SK-N-SH (cell line): ENCODE measurements at regions not wholly inside any gene's neighbourhood (a gene's known extent, or its start where the extent isn't known, plus 50 kb on each side); places are given as distances from the start of the nearest gene placed in this dataset.
"Not testable (repeated sequence)": the region's sequence is repeated elsewhere in the genome, so short reads cannot be mapped to it uniquely, and the experiment has no call there.

Source experiments
- CTCF ChIA-PET: fragments of 300-600, 350-600 bp; formaldehyde crosslinking; extraction: SDS; loops from one replicate; lab custom pipeline; 2021; lab: Yijun Ruan, JAX
- POLR2A ChIA-PET: fragments of 350-600 bp; sonication (Branson Sonifier 250); formaldehyde crosslinking; extraction: SDS; loops from one replicate; lab custom pipeline; 2020; ENCODE audit warnings: antibody characterized with exemption, inconsistent platforms; lab: Yijun Ruan, JAX
- DNase-seq: peaks from one replicate; pipeline ENCODE4 v3.0.0; 2012
- H2AFZ ChIP-seq: fragments of 200-600 bp; sonication (generic); 2 replicates; pipeline ENCODE4 v1.8.1; 2016; ENCODE audit warnings: antibody characterized with exemption, mild to moderate bottlenecking, low read depth
- H3F3A ChIP-seq: fragments of 200-600 bp; sonication (generic); replicated peaks from 2 replicates; pipeline ENCODE3; 2016; ENCODE audit warnings: antibody characterized with exemption, mild to moderate bottlenecking; ENCODE audit not compliant: insufficient read depth
- H3K27ac ChIP-seq, 2 experiments: fragments of 200-500 bp in 1 of 2; fragments of 200-600 bp in 1 of 2; sonication (Bioruptor generic) in 1 of 2; sonication (generic), shearing (Covaris generic) in 1 of 2; 2 replicates each; pipeline versions ENCODE4 v1.5.1 to v1.6.1; 2014 to 2016; ENCODE audit warnings: low read depth in 2 of 2, inconsistent platforms in 1 of 2, low read length in 1 of 2, mild to moderate bottlenecking in 1 of 2, mixed read lengths in 1 of 2
- H3K27me3 ChIP-seq: fragments of 200-600 bp; sonication (generic), shearing (Covaris generic); 2 replicates; pipeline ENCODE4 v1.6.1; 2016; ENCODE audit warnings: mixed run types; ENCODE audit not compliant: insufficient read depth
- H3K36me3 ChIP-seq, 2 experiments: fragments of 200-500 bp in 1 of 2; fragments of 200-600 bp in 1 of 2; sonication (Bioruptor generic) in 1 of 2; sonication (generic) in 1 of 2; replicated peaks in 1 of 2; 2 replicates each; pipeline versions ENCODE3 to v1.5.1; 2014 to 2016; ENCODE audit warnings: low read length in 1 of 2, mild to moderate bottlenecking in 1 of 2; ENCODE audit not compliant: insufficient read depth in 2 of 2, control insufficient read depth in 1 of 2
- H3K4me1 ChIP-seq, 2 experiments: fragments of 200-500 bp in 1 of 2; fragments of 200-600 bp in 1 of 2; sonication (Bioruptor generic) in 1 of 2; sonication (generic), shearing (Covaris generic) in 1 of 2; 2 replicates each; pipeline versions ENCODE4 v1.5.1 to v1.6.1; 2014 to 2016; ENCODE audit warnings: low read depth in 1 of 2, low read length in 1 of 2, mixed run types in 1 of 2; ENCODE audit not compliant: insufficient read depth in 2 of 2, control insufficient read depth in 1 of 2
- H3K4me2 ChIP-seq: fragments of 200-600 bp; sonication (generic), shearing (Covaris generic); 2 replicates; pipeline ENCODE4 v1.6.1; 2017; ENCODE audit warnings: mixed run types
- H3K4me3 ChIP-seq, 2 experiments: fragments of 200-500 bp in 1 of 2; fragments of 200-600 bp in 1 of 2; sonication (Bioruptor generic) in 1 of 2; sonication (generic), shearing (Covaris generic) in 1 of 2; 2 replicates each; pipeline versions ENCODE4 v1.5.1 to v1.8.1; 2014 to 2016; ENCODE audit warnings: low read depth in 2 of 2, inconsistent platforms in 1 of 2, low read length in 1 of 2, mild to moderate bottlenecking in 1 of 2, mixed read lengths in 1 of 2, moderate library complexity in 1 of 2
- H3K79me2 ChIP-seq: fragments of 200-600 bp; sonication (generic); 2 replicates; pipeline ENCODE4 v1.8.1; 2017; ENCODE audit warnings: mild to moderate bottlenecking; ENCODE audit not compliant: insufficient read depth
- H3K9ac ChIP-seq: fragments of 200-600 bp; sonication (generic); 2 replicates; pipeline ENCODE4 v1.6.1; 2017; ENCODE audit warnings: mixed run types
- H3K9me2 ChIP-seq: fragments of 200-600 bp; sonication (generic); 2 replicates; pipeline ENCODE4 v1.6.1; 2017; ENCODE audit warnings: mixed run types
- H3K9me3 ChIP-seq: fragments of 200-600 bp; sonication (generic); 2 replicates; pipeline ENCODE4 v1.6.1; 2017; ENCODE audit warnings: mixed run types, mild to moderate bottlenecking, moderate library complexity
- H4K20me1 ChIP-seq: fragments of 200-600 bp; sonication (generic); 2 replicates; pipeline ENCODE4 v1.6.1; 2017; ENCODE audit warnings: mild to moderate bottlenecking, mixed run types; ENCODE audit not compliant: insufficient read depth
- CTCF ChIP-seq: fragments of 200-600 bp; sonication (generic); IDR thresholded peaks from 2 replicates; pipeline ENCODE4 v1.6.1; 2017; ENCODE audit warnings: antibody characterized with exemption, mild to moderate bottlenecking, moderate library complexity
- EP300 ChIP-seq, 2 experiments: IDR thresholded peaks; 2 replicates each; pipeline versions ENCODE4 v1.4.0 to v1.6.1; 2012; ENCODE audit warnings: borderline replicate concordance in 1 of 2, low read depth in 1 of 2, low read length in 1 of 2
- FOSL2 ChIP-seq: IDR thresholded peaks from 2 replicates; pipeline ENCODE4 v1.4.0; 2012; ENCODE audit warnings: low read depth, mild to moderate bottlenecking, moderate library complexity, borderline replicate concordance
- FOXJ3 ChIP-seq: sonication (generic); formaldehyde crosslinking; IDR thresholded peaks from 2 replicates; pipeline ENCODE4 v1.5.1; 2020; ENCODE audit warnings: mild to moderate bottlenecking, missing genetic modification reagents
- GATA2 ChIP-seq: sonication (generic); formaldehyde crosslinking; IDR thresholded peaks from 2 replicates; pipeline ENCODE4 v1.5.0; 2020; ENCODE audit warnings: mild to moderate bottlenecking, missing genetic modification reagents
- JUND ChIP-seq: IDR thresholded peaks from 2 replicates; pipeline ENCODE4 v1.4.0; 2012
- MXI1 ChIP-seq: IDR thresholded peaks from 2 replicates; pipeline ENCODE4 v1.6.1; 2012; ENCODE audit warnings: mild to moderate bottlenecking, low read depth, low read length, improper control_type of control experiment
- POLR2AphosphoS5 ChIP-seq: IDR thresholded peaks from 2 replicates; pipeline ENCODE4 v1.6.1; 2012; ENCODE audit warnings: low read depth, low read length
- REST ChIP-seq: IDR thresholded peaks from 2 replicates; pipeline ENCODE4 v1.6.1; 2012; ENCODE audit warnings: mild to moderate bottlenecking, low read depth, low read length, moderate library complexity
- RFX5 ChIP-seq: IDR thresholded peaks from 2 replicates; pipeline ENCODE4 v1.6.1; 2012; ENCODE audit warnings: mild to moderate bottlenecking, improper control_type of control experiment, low read length
- SIN3A ChIP-seq: IDR thresholded peaks from 2 replicates; pipeline ENCODE4 v1.6.1; 2012; ENCODE audit warnings: low read depth, mild to moderate bottlenecking, low read length, moderate library complexity, borderline replicate concordance
- SMC3 ChIP-seq: IDR thresholded peaks from 2 replicates; pipeline ENCODE4 v1.6.1; 2012; ENCODE audit warnings: low read depth, low read length, improper control_type of control experiment
- TCF12 ChIP-seq: IDR thresholded peaks from 2 replicates; pipeline ENCODE4 v1.4.0; 2012
- ZBTB33 ChIP-seq: IDR thresholded peaks from 2 replicates; pipeline ENCODE4 v1.4.0; 2012; ENCODE audit warnings: low read depth, borderline replicate concordance
- WGBS: methylation state at CpG from one replicate; pipeline ENCODE4 v1.1.6; 2017; ENCODE audit warnings: low lambda C conversion rate; 5-methylcytosine and 5-hydroxymethylcytosine counted together

- ChIA-PET POLR2A (no interaction called here), CTCF (interaction anchor here (1.3 kb wide), 1 partner anchor 9 kb away, joined by 4 read pairs; no protein-coding TSS in a partner anchor)
- Histone ChIP-seq H3K9ac (no peak overlapping the region), H3K36me3 (peaks cover 0 to 6% of the 10 kb centered on the region in 2 experiments), H3K9me2 (no peaks in the 10 kb centered on the region), H3K79me2 (no peaks in the 10 kb centered on the region), H2AFZ (no peak overlapping the region), H3K27me3 (no peaks in the 10 kb centered on the region), H3K4me1 (peaks cover 6 to 7% of the 10 kb centered on the region in 2 experiments; a peak in 1 of 4 replicates), H4K20me1 (no peaks in the 10 kb centered on the region), H3K4me3 (no peak overlapping the region), H3K9me3 (peaks cover 16% of the 10 kb centered on the region), H3K4me2 (no peak overlapping the region), H3K27ac (no peak overlapping the region), H3F3A (peaks cover 12% of the 10 kb centered on the region)
- no peak for TF ChIP-seq ZBTB33
- no peak for TF ChIP-seq JUND
- no peak for TF ChIP-seq FOXJ3 (CRISPR knock-in tag)
- no peak for TF ChIP-seq GATA2
- TF ChIP-seq FOSL2 = no peak
- no peak for TF ChIP-seq TCF12
- no peak for TF ChIP-seq CTCF
- TF ChIP-seq REST = no peak
- no peak for TF ChIP-seq EP300 (IDR thresholded peaks at IDR 0.05; ENCODE audit: borderline replicate concordance in 1 of 2, low read depth in 1 of 2, low read length in 1 of 2)
- TF ChIP-seq POLR2AphosphoS5 = no peak
- no peak for TF ChIP-seq RFX5
- no peak for TF ChIP-seq SMC3
- TF ChIP-seq SIN3A = no peak
- TF ChIP-seq MXI1 = no peak
- DNase-seq = no peak
Measured at GRCh38 chr6:25205629-25206028, 73.5 kb upstream of the CARMIL1 start.

- CTCF ChIA-PET = interaction anchor here (0.9 to 1.5 kb wide), 4 partner anchors 10 to 283 kb away, joined by 3 to 5 read pairs (median 3); partner anchors contain the start of gene CARMIL1
Measured at GRCh38 chr6:25207453-25208155, 71.6 kb upstream of the CARMIL1 start.

More at GRCh38 chr6:25207453-25208155, 71.6 kb upstream of the CARMIL1 start:
- 43% methylated on average over 3 of the region's 5 CpGs for WGBS
- peaks cover 16% of the 10 kb centered on the region for H3K9me3 ChIP-seq
- H3K9ac ChIP-seq, H4K20me1 ChIP-seq, H3K27ac ChIP-seq, H3K9me2 ChIP-seq, POLR2A ChIA-PET, H3K4me2 ChIP-seq, H3K27me3 ChIP-seq, H3K79me2 ChIP-seq, DNase-seq, H3F3A ChIP-seq, H3K4me3 ChIP-seq, H2AFZ ChIP-seq, H3K4me1 ChIP-seq, H3K36me3 ChIP-seq: not testable (repeated sequence)
